ENCODE measurements at regions not wholly inside any gene's neighbourhood (a gene's known extent, or its start where the extent isn't known, plus 50 kb on each side); places are given as distances from the start of the nearest gene placed in this dataset.
"Not testable (repeated sequence)": the region's sequence is repeated elsewhere in the genome, so short reads cannot be mapped to it uniquely, and the experiment has no call there.

DNA sequence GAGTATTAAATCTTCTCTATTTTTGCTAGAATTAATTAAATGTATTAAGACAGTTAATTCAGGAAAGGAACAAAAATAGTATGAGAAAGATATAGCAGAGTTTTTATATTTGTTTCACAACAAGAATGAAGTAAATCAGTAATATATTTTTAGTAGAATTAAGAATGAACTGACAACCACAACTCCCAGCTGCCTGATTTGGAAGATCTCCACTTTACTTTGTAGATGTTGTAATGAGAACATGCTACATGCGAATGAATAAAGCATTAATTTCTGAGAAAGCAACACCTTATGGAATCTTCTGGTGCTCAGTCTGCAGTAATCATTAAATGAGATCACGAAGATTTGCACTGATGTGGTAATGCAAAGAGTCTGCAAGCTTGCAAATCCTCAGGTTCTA lies 695.6 kb upstream of the PCDH7 start:
- no peak overlapping the region for H3K27ac Mint-ChIP-seq
- no peaks in the 10 kb centered on the region; the same call in 1 of the 2 replicates for H3K9me3 Mint-ChIP-seq
- H3K36me3 Mint-ChIP-seq (ENCODE audit: low read depth) = no peaks in the 10 kb centered on the region
- no peaks in the 10 kb centered on the region for H3K4me1 Mint-ChIP-seq (ENCODE audit: low read depth)
- peaks cover 4% of the 10 kb centered on the region; the same call in 1 of the 2 replicates for H3K27me3 Mint-ChIP-seq (ENCODE audit: insufficient read depth)
- H3K4me3 Mint-ChIP-seq = no peak overlapping the region
- TF ChIP-seq, protein P1, sequence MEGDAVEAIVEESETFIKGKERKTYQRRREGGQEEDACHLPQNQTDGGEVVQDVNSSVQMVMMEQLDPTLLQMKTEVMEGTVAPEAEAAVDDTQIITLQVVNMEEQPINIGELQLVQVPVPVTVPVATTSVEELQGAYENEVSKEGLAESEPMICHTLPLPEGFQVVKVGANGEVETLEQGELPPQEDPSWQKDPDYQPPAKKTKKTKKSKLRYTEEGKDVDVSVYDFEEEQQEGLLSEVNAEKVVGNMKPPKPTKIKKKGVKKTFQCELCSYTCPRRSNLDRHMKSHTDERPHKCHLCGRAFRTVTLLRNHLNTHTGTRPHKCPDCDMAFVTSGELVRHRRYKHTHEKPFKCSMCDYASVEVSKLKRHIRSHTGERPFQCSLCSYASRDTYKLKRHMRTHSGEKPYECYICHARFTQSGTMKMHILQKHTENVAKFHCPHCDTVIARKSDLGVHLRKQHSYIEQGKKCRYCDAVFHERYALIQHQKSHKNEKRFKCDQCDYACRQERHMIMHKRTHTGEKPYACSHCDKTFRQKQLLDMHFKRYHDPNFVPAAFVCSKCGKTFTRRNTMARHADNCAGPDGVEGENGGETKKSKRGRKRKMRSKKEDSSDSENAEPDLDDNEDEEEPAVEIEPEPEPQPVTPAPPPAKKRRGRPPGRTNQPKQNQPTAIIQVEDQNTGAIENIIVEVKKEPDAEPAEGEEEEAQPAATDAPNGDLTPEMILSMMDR (IDR thresholded peaks at IDR 0.05) = no peak
- no peak for DNase-seq

GRCh38 chr4:30028826-30029225 lies 691.3 kb upstream of the PCDH7 start:
- Mint-ChIP-seq H3K4me1 (ENCODE audit: low read depth) (no peaks in the 10 kb centered on the region), H3K4me3 (no peak overlapping the region), H3K9me3 (no peaks in the 10 kb centered on the region), H3K27me3 (ENCODE audit: insufficient read depth) (peaks cover 4% of the 10 kb centered on the region; the same call in 1 of the 2 replicates), H3K27ac (no peak overlapping the region), H3K36me3 (ENCODE audit: low read depth) (no peaks in the 10 kb centered on the region)
- DNase-seq = no peak
- TF ChIP-seq, protein P1 (IDR thresholded peaks at IDR 0.05) = no peak

DNA sequence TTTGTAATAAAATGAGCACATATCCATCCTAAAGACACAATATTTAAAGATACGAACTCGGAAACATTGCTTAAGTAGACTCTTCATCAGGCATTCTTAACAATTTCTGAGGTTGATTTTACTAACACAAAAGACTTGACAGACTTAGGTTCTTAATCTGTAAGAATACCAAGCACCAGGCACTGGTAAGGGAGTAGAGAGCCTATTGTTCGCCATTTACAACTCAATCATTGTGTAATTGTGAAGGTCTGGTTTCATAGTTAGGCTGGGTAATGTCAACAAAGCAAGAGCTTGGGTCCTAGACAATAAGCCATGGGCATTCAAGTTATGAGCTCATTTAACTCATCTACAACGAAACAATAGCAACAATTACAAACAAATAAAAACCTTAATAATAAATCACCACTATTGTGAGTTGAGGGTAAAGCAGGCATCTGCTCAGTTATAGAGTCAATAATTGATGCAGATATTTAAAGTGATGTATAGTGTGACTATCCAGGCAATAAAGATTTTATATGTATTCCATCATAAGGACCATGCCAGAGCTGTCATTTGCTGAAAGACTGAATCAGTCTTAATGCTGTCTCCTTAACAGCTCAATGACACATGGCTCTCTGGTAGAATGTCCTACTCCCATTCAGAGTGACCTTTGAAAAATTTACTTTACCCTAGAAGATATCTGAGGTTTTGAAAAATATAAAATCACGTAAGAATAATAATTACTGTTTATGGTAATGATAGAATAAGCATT lies 664.0 kb upstream of the PCDH7 start:
- H3K36me3 Mint-ChIP-seq (ENCODE audit: low read depth) = no peaks in the 10 kb centered on the region

GRCh38 chr4:30068234-30068633 lies 651.9 kb upstream of the PCDH7 start:
- H3K36me3 Mint-ChIP-seq (ENCODE audit: low read depth) = no peaks in the 10 kb centered on the region
- no peak overlapping the region for H3K4me3 Mint-ChIP-seq
- no peaks in the 10 kb centered on the region for H3K27me3 Mint-ChIP-seq (ENCODE audit: insufficient read depth)
- no peak for DNase-seq
- H3K4me1 Mint-ChIP-seq (ENCODE audit: low read depth) = no peaks in the 10 kb centered on the region
- H3K9me3 Mint-ChIP-seq = no peaks in the 10 kb centered on the region
- TF ChIP-seq, protein P1 (IDR thresholded peaks at IDR 0.05) = no peak
- no peak overlapping the region for H3K27ac Mint-ChIP-seq

More for the DNA sequence above, 664.0 kb upstream of the PCDH7 start:
- Mint-ChIP-seq H3K9me3 (peaks cover 16% of the 10 kb centered on the region), H3K27ac (no peak overlapping the region), H3K4me1 (ENCODE audit: low read depth) (no peaks in the 10 kb centered on the region), H3K4me3 (no peak overlapping the region), H3K27me3 (ENCODE audit: insufficient read depth) (no peaks in the 10 kb centered on the region)
- no peak for DNase-seq
- TF ChIP-seq, protein P1 (IDR thresholded peaks at IDR 0.05) = no peak

DNA sequence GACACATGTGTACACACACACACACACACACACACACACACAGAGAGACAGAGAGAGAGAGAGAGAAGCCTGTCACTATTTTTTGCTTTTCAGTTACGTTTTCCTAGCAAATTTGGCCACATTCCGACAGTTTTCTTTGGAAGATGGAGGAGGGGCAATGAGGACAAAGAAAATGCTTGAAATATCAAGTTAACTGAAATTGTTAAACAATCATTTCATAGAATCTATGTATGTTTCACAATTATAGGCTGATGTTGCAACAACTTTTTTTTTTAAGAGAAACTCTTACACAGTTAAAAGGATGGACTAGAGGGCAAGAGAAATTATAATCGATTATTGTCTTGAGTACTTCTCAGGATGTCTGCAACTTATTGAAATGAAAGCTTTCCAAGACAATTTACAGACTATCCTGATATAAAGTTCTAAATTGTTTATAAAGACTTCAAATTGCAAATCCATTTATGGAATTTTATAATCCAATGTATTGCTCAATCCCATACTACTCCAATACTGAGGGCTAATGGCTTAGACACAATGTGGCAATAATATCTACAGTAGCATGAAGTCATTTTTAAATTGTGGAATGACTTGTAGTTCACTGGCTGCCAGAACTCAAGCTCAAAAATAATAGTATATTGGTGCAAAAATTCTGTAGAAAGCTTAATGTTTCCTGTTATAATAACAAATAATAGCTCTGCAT lies 647.0 kb upstream of the PCDH7 start:
- Mint-ChIP-seq H3K27me3 (ENCODE audit: insufficient read depth) (no peaks in the 10 kb centered on the region), H3K27ac (no peak overlapping the region), H3K4me3 (no peak overlapping the region), H3K36me3 (ENCODE audit: low read depth) (no peaks in the 10 kb centered on the region), H3K9me3 (peaks cover 5% of the 10 kb centered on the region), H3K4me1 (ENCODE audit: low read depth) (no peaks in the 10 kb centered on the region)
- DNase-seq = no peak
- TF ChIP-seq, protein P1 (IDR thresholded peaks at IDR 0.05) = no peak

- not testable (repeated sequence) for H3K27ac Mint-ChIP-seq
These were observed 627.6 kb upstream of the PCDH7 start for GRCh38 chr4:30092420-30093128.

More at GRCh38 chr4:30092420-30093128, 627.6 kb upstream of the PCDH7 start:
- H3K4me1 Mint-ChIP-seq (ENCODE audit: low read depth); H3K36me3 Mint-ChIP-seq (ENCODE audit: low read depth); DNase-seq; H3K4me3 Mint-ChIP-seq; H3K27me3 Mint-ChIP-seq (ENCODE audit: insufficient read depth): not testable (repeated sequence)
- H3K9me3 Mint-ChIP-seq = peaks cover 18% of the 10 kb centered on the region; the same call in 1 of the 2 replicates

Measured in HFFc6 (cell line).